HG03342 (cell line): ENCODE measurements at regions not wholly inside any gene's neighbourhood (a gene's known extent, or its start where the extent isn't known, plus 50 kb on each side); places are given as distances from the start of the nearest gene placed in this dataset.

Experiments
- ATAC-seq: cut with Tn5 transposase; IDR thresholded peaks from one replicate; pipeline ENCODE4 v1.9.1; 2021; ENCODE audit warnings: mild to moderate bottlenecking, moderate library complexity; ENCODE audit not compliant: unreplicated experiment

DNA sequence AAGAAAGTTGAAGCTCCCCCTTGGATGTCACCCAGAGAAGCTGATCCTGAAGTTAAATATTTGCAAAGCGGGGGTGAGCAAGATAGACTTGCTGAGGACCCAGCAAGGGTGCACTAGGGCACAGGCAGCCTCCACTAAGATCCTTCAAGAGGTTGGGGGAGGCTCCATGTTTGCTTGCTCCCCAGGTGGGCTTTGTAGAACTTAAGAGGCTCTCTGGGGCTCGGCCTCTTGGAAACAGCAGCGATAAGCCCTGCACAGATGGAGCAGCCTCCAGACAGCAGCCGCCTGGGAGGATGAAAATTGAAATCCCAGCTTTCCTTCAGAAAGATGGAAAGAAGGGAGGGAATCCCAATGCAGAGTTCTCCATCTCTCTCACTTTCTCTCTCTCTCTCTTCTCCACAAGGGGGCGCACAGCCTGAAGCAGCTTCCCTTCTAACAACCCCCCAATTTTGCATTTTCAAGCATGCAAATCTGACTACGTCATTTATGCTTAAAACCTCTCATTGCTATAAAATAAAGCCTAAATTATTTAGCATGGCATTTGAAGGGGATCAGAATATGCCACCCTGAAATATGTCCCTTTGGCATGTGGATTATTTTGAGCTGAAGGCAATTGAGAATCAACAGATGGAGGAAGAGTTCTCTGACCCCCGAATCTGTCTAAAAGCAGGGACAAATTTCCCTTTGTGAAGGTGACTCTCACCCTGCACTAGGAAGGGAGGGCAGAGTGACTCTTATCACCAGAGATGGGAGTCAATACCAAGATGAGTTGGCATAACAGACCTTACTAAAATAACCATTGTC is 185.7 kb upstream of the KLHL29 start:
- peak; percentile 73 for ATAC-seq

GRCh38 chr2:23200068-23200786 is 184.8 kb upstream of the KLHL29 start:
- ATAC-seq, result no peak

- ATAC-seq, result no peak
Measured at GRCh38 chr2:23200787-23201114, 184.2 kb upstream of the KLHL29 start.

GRCh38 chr2:23203383-23203782 is 181.6 kb upstream of the KLHL29 start:
- no peak for ATAC-seq

- ATAC-seq, result no peak
Measured at GRCh38 chr2:23204685-23205242, 180.2 kb upstream of the KLHL29 start.

DNA sequence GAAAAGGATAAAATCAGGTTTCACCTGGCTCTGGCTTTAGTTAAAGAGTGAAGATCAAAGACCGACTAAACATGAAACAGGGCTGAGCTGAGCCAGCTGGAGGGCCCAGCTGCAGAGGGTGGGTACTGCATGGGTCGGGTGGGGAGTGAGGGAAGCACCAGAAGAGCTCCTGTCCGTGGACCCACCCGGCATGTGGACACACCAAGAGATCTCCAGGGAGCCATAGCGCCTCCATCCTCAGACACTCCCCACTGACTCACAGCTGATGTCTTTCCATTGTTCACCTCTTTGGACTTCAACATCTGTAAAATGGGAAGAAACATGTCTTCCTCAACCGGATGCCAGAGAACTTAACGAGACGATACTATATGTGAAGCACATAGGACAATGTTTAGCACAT is 178.3 kb upstream of the KLHL29 start:
- ATAC-seq, result no peak

GRCh38 chr2:23207871-23208270 is 177.1 kb upstream of the KLHL29 start:
- ATAC-seq, result no peak

- ATAC-seq, result no peak
Measured at GRCh38 chr2:23208339-23208738, 176.6 kb upstream of the KLHL29 start.

DNA sequence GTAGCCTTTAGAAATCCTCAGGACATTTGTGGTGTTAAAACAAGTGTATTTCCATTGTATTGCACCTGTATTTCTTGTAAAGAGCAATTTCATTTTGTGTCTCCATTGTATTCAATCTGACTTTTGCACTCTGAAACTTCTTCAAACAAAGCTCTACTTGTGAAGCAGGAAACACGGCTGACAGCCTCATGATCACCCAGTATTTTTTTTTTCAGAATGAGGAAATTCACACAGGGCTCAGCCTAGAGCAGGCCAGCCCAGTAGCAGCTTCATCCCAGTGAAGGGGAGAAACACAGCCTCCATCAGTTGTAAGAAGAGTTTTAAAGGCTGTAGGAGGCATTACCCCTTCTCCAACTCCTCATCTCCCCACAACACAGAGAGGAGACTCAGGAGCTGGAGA is 175.9 kb upstream of the KLHL29 start:
- ATAC-seq, result no peak

GRCh38 chr2:23211987-23212583 is 172.9 kb upstream of the KLHL29 start:
- no peak for ATAC-seq

DNA sequence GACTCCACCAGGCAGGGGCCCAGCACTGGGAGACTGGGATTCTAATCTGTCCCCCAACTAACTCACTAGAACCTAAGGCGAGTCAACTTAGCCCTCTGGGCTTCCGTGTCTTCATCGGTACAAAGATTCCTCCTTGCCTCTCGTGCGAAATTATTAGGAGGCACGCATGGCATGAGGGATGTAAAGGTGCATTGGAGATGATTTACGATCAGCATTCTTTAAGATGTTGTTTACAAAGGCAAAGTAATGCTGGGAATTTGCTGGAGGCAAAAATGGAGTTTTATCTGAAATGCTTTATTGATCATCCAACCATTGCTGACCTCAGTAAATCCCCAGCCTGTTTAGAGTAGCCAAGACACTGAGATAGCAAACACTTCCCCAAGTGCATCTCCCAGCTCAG is 171.8 kb upstream of the KLHL29 start:
- no peak for ATAC-seq

GRCh38 chr2:23215016-23215415 is 170.0 kb upstream of the KLHL29 start:
- ATAC-seq, result no peak

DNA sequence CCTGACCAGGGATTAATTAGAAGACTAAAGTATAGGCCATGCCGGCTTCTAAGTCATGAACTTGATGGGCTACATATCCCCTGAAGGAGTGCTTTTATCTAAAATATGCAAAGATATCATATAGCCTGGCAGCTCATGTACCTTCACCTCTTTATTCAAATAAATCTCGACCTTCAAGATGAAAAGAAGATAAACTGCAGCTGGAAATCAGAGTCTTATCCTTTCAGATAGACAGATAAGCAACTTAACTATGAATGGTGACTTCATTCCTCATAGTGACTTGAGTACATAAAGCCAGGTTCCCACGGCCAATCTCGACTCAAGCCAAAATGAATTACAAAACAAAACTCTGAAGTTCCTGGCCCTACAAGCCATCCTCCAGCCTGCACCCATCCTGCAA is 165.3 kb upstream of the KLHL29 start:
- ATAC-seq, result no peak

DNA sequence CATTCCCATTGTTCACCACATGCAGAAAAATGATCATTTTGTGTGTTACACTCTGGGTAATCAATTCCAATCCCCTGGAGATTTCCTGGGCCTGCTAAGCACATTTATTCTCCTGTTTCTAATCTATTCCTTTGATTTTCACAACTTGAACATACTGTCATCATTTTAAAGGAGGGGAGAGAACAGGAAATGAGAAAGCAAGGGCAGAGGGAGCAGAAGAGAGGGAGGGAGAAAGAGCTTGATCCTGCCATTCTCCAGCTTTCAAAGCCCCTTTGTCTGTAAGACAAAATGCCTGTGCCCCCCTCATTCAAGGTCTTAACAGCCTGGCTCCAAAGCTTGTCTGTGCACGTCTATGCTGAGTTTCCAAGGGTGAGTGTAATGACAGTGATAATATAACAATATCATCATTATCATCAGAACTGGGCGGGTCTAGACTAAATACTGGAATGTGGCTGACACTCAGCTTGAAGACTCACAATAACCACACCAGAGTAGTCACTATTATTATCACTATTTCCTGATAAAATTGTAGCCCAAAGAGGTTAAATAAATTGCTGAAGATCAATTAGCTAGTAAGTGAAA is 164.4 kb upstream of the KLHL29 start:
- no peak for ATAC-seq

GRCh38 chr2:23221236-23221635 is 163.7 kb upstream of the KLHL29 start:
- ATAC-seq, result no peak

DNA sequence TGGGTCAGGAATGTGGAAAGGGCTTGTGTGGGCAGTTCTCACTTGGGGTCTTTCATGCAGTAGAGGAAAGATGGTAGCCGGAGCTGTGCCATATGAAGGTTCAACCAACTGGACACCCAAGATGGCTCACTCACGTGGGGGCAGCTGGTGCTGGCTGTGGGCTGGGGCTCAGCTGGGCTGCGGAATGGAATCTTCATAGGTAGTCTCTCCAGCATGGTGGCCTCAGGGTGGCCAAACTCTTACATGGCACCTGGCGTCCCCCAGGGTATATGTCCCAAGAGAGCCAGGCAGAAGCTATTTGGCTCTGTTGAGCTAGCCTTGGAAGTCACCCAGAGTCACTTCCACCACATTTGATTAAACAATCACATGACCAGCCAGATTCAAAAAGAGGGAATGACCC is 163.1 kb upstream of the KLHL29 start:
- ATAC-seq, result no peak

- ATAC-seq, result no peak
Measured at GRCh38 chr2:23230885-23231284, 154.1 kb upstream of the KLHL29 start.

- no peak for ATAC-seq
Measured at GRCh38 chr2:23231865-23232264, 153.1 kb upstream of the KLHL29 start.

GRCh38 chr2:23235292-23235691 is 149.7 kb upstream of the KLHL29 start:
- no peak for ATAC-seq

GRCh38 chr2:23235736-23236135 is 149.2 kb upstream of the KLHL29 start:
- no peak for ATAC-seq

DNA sequence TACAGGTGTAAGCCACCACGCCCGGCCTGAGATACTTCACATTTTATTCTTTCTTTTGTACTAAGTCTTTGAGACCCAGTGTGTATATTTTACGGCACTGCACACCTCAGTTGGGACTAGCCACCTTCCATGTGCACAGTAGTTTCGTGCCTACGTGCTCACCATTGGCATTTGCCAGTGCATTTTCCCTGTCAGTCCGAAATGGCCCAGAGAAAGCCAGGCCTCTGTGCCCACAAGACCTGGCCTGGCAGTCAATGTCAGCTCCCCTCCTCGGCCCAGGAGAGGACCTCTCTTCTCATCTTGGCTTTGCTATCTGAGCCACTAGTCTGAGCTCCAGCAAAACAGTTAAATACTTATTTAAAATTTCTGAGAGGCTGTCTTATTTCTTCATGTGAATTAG is 147.8 kb upstream of the KLHL29 start:
- ATAC-seq, result no peak
